Smooth muscle cell (in vitro differentiated cells): ENCODE measurements at regions not wholly inside any gene's neighbourhood (a gene's known extent, or its start where the extent isn't known, plus 50 kb on each side); places are given as distances from the start of the nearest gene placed in this dataset.

Source experiments
- DNase-seq: peaks from one replicate; lab custom pipeline; 2025; ENCODE audit not compliant: unreplicated experiment; lab: John Stamatoyannopoulos, UW
- H2AFZ ChIP-seq: fragments of 200-600 bp; sonication (generic); 2 replicates; pipeline ENCODE4 v1.6.0; 2016; ENCODE audit warnings: antibody characterized with exemption, low read depth, mild to moderate bottlenecking
- H3F3A ChIP-seq: fragments of 200-600 bp; sonication (generic); 2 replicates; pipeline ENCODE4 v1.6.0; 2017; ENCODE audit warnings: antibody characterized with exemption, low read depth
- H3K27ac ChIP-seq: fragments of 200-600 bp; sonication (generic); 2 replicates; pipeline ENCODE4 v1.5.1; 2016; ENCODE audit warnings: low read depth, mild to moderate bottlenecking
- H3K27me3 ChIP-seq: fragments of 200-600 bp; sonication (generic); 2 replicates; pipeline ENCODE4 v1.6.1; 2016; ENCODE audit warnings: low read depth, mild to moderate bottlenecking
- H3K36me3 ChIP-seq: fragments of 200-600 bp; sonication (generic); 2 replicates; pipeline ENCODE4 v1.5.1; 2016; ENCODE audit warnings: low read depth
- H3K4me1 ChIP-seq: fragments of 200-600 bp; sonication (generic); 2 replicates; pipeline ENCODE4 v1.5.1; 2016; ENCODE audit warnings: low read depth
- H3K4me2 ChIP-seq: fragments of 200-600 bp; sonication (generic); 2 replicates; pipeline ENCODE4 v1.6.0; 2016; ENCODE audit warnings: mild to moderate bottlenecking
- H3K4me3 ChIP-seq: fragments of 200-600 bp; sonication (generic); 2 replicates; pipeline ENCODE4 v1.5.1; 2016; ENCODE audit warnings: mild to moderate bottlenecking
- H3K79me2 ChIP-seq: fragments of 200-600 bp; sonication (generic); 2 replicates; pipeline ENCODE4 v1.6.0; 2016; ENCODE audit warnings: low read depth, mild to moderate bottlenecking
- H3K9ac ChIP-seq: fragments of 200-600 bp; sonication (generic); 2 replicates; pipeline ENCODE4 v1.6.0; 2016; ENCODE audit warnings: low read depth
- H3K9me3 ChIP-seq: fragments of 200-600 bp; sonication (generic); replicated peaks from 2 replicates; pipeline ENCODE4 v1.5.1; 2016; ENCODE audit warnings: low read depth
- H4K20me1 ChIP-seq: fragments of 200-600 bp; sonication (generic); 2 replicates; pipeline ENCODE4 v1.6.0; 2016; ENCODE audit warnings: low read depth
- WGBS: methylation state at CpG from one replicate; pipeline ENCODE4 v1.1.7; 2016; ENCODE audit warnings: low lambda C conversion rate; 5-methylcytosine and 5-hydroxymethylcytosine counted together
- TF ChIP-seq, protein P1 (sequence below): fragments of 200-600 bp; sonication (generic); IDR thresholded peaks from 2 replicates; pipeline ENCODE4 v1.5.1; 2017; ENCODE audit warnings: borderline replicate concordance, mild to moderate bottlenecking, antibody characterized with exemption; ENCODE audit not compliant: insufficient read depth, poor library complexity, severe bottlenecking

DNA sequence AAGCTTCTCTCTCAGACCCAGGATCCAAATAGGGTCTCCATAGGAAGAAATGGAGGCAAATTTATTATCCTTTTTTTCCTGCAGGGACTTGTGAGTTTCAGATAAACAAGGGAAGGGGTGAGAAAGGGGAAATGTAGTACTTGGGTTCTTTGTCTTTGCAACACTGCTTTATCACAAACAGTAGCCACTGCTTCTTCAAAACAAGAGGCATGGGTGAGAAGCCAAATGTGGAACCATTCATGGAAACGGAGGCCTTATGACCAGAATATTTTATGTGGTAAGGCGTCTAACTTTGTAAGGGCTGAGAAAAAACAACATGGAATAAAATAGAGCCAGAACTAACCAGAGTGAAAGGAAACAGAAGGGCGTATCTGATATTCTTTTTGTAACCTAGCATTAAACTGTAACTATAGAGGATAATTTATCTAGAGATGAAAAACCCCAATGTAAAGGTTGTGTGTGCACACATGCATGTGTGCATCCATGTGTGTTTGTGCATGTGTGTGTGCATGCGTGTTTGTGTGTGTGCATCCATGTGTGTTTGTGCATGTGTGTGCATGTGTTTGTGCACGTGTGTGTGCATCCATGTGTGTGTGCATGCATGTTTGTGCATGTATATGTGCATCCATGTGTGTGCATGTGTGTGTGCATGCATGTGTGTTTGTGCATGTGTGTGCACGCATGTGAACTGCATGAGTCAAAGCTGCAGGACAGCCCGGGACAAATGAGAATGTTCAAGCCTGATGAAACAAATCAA is 143.3 kb upstream of the SMLR1 start:
- Histone ChIP-seq H3K9ac (no peak overlapping the region), H3F3A (no peaks in the 10 kb centered on the region), H3K4me2 (no peak overlapping the region), H4K20me1 (no peaks in the 10 kb centered on the region), H3K9me3 (no peaks in the 10 kb centered on the region), H3K4me1 (peaks cover 10% of the 10 kb centered on the region), H3K27ac (no peak overlapping the region), H2AFZ (peak overlapping the region; percentile 45), H3K27me3 (no peaks in the 10 kb centered on the region), H3K79me2 (no peaks in the 10 kb centered on the region), H3K4me3 (no peak overlapping the region), H3K36me3 (no peaks in the 10 kb centered on the region)
- TF ChIP-seq, protein P1, sequence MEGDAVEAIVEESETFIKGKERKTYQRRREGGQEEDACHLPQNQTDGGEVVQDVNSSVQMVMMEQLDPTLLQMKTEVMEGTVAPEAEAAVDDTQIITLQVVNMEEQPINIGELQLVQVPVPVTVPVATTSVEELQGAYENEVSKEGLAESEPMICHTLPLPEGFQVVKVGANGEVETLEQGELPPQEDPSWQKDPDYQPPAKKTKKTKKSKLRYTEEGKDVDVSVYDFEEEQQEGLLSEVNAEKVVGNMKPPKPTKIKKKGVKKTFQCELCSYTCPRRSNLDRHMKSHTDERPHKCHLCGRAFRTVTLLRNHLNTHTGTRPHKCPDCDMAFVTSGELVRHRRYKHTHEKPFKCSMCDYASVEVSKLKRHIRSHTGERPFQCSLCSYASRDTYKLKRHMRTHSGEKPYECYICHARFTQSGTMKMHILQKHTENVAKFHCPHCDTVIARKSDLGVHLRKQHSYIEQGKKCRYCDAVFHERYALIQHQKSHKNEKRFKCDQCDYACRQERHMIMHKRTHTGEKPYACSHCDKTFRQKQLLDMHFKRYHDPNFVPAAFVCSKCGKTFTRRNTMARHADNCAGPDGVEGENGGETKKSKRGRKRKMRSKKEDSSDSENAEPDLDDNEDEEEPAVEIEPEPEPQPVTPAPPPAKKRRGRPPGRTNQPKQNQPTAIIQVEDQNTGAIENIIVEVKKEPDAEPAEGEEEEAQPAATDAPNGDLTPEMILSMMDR, result no peak
- DNase-seq, result no peak
- 92% methylated on average over 7 of the region's 7 CpGs for WGBS

DNA sequence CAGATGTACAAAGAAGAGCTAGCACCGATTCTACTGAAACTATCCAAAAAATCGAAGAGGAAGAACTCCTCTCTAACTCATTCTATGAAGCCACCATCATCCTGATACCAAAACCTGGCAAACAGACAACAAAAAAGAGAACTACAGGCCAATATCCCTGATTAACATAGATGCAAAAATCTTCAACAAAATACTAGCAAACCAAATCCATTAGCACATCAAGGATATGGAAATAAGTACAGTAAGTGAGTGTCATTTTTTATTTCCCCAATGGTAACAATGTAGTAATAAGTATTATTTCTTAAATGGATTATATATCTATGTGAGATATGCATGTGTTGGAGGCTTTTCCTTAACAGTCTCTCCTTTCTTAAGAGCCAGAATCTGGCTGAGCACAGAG is 134.5 kb upstream of the SMLR1 start:
- peaks cover 9% of the 10 kb centered on the region for H3K4me1 ChIP-seq
- H3F3A ChIP-seq, result no peaks in the 10 kb centered on the region
- H3K79me2 ChIP-seq, result no peaks in the 10 kb centered on the region
- H2AFZ ChIP-seq, result peak overlapping the region; percentile 36
- no peaks in the 10 kb centered on the region for H3K36me3 ChIP-seq
- no peaks in the 10 kb centered on the region for H3K9me3 ChIP-seq
- no peak overlapping the region for H3K9ac ChIP-seq
- TF ChIP-seq, protein P1, result no peak
- no peaks in the 10 kb centered on the region for H3K27me3 ChIP-seq
- H3K4me3 ChIP-seq, result no peak overlapping the region
- H3K4me2 ChIP-seq, result no peak overlapping the region
- WGBS, result 91% methylated on average over 2 of the region's 2 CpGs
- no peak for DNase-seq
- H3K27ac ChIP-seq, result no peak overlapping the region
- no peaks in the 10 kb centered on the region for H4K20me1 ChIP-seq

DNA sequence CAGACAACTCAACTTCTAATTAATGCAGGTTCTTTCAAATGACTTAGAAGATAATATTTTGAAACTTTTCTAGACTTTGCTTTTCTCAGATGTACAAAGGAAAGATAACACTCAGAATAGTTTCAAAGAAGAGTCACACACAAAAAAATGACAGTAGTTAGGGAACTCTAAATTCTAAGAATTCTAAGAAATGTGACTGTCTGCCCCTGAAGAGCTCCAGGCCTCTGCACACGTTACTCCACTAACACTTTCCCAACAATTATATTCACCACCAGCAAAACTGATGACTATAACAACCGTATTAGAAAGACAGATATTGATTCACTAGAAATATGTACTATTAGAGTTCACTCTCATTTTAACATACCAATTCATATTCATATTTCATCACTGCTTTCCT is 133.3 kb upstream of the SMLR1 start:
- no peak overlapping the region for H3K4me3 ChIP-seq
- WGBS, result 43% methylated on average over 2 of the region's 2 CpGs

More for the DNA sequence above, 133.3 kb upstream of the SMLR1 start:
- Histone ChIP-seq H3K79me2 (no peaks in the 10 kb centered on the region), H3K4me1 (peaks cover 9% of the 10 kb centered on the region), H3K9ac (no peak overlapping the region), H3K36me3 (no peaks in the 10 kb centered on the region), H2AFZ (peak overlapping the region; percentile 36), H3K4me2 (peak overlapping the region; percentile 0), H3K9me3 (no peaks in the 10 kb centered on the region), H3K27ac (peak overlapping the region; percentile 39), H3K27me3 (no peaks in the 10 kb centered on the region), H3F3A (no peaks in the 10 kb centered on the region), H4K20me1 (no peaks in the 10 kb centered on the region)
- DNase-seq, result no peak
- TF ChIP-seq, protein P1, result no peak
